GM19372 (cell line): ENCODE measurements at regions not wholly inside any gene's neighbourhood (a gene's known extent, or its start where the extent isn't known, plus 50 kb on each side); places are given as distances from the start of the nearest gene placed in this dataset.

Source experiments
- ATAC-seq: cut with Tn5 transposase; IDR thresholded peaks from one replicate; pipeline ENCODE4 v1.9.1; 2021; ENCODE audit warnings: mild to moderate bottlenecking, low read depth, moderate library complexity; ENCODE audit not compliant: unreplicated experiment

GRCh38 chr6:145525038-145525437, 210.3 kb downstream of the EPM2A start:
- ATAC-seq = no peak

GRCh38 chr6:145529582-145529981, 205.7 kb downstream of the EPM2A start:
- ATAC-seq = no peak

DNA sequence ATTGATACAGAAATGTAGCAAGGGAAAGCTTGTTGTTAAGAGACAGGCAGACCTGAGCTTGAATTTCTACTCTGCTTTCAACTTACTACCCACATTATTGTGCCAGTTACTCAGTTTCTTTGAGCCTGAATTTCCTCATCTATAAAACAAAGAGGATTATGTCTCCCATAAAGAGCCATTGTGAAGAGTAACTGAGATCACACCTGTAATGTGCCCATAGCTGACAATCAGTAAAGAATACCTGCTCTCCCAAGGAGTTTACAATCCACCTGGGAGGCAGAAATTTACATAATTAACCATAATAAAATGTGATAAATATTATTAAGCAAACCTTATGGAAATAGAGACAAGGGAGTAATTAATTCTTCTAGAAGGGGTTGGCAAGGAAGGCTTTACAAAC, 204.9 kb downstream of the EPM2A start:
- ATAC-seq = no peak

GRCh38 chr6:145531032-145531431, 204.3 kb downstream of the EPM2A start:
- ATAC-seq = no peak

DNA sequence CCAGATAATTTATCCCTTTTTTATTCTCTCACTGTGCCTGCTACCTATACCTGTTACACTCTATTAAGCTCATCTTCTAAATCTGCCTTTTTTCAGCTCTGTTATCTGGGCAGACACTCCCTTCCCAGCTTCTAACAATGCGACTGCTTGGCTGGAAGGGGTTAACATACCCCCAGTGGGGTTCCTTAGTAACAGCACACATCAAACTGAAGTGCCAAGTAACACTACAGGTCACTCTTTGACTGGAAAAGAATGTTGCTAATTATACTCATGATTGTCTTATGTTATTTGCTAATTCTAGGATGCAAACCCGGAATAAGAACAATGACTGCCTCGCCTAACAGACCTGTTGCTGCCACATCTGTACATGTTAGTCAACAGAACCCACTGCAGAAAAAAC, 203.5 kb downstream of the EPM2A start:
- ATAC-seq = no peak

- no peak for ATAC-seq
These were observed 203.0 kb downstream of the EPM2A start for GRCh38 chr6:145532361-145532760.

GRCh38 chr6:145534989-145535388, 200.3 kb downstream of the EPM2A start:
- no peak for ATAC-seq

GRCh38 chr6:145538989-145539388, 196.3 kb downstream of the EPM2A start:
- ATAC-seq = no peak

- ATAC-seq = no peak
These were observed 195.5 kb downstream of the EPM2A start for GRCh38 chr6:145539831-145540230.

GRCh38 chr6:145540741-145541140, 194.6 kb downstream of the EPM2A start:
- no peak for ATAC-seq

DNA sequence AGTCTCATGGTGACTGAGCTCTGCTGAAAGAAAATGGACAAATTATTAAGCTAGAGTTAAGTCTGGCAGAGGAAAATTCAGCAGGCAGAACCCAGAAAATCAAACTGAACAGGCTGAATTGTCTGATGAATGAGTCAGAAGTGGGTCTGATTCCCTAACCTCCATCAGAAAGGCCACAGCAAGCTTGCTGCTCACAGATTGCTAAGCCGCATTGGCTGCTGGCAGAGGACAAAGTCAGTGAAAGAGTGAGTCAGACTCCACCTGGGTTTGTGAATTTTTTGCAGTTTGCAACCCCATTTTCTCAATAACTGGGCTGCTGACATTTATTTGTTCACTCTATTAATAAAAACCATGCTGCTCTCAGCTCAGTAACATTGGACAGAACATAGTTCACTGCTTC, 191.3 kb downstream of the EPM2A start:
- no peak for ATAC-seq

GRCh38 chr6:145544514-145544913, 190.8 kb downstream of the EPM2A start:
- no peak for ATAC-seq

DNA sequence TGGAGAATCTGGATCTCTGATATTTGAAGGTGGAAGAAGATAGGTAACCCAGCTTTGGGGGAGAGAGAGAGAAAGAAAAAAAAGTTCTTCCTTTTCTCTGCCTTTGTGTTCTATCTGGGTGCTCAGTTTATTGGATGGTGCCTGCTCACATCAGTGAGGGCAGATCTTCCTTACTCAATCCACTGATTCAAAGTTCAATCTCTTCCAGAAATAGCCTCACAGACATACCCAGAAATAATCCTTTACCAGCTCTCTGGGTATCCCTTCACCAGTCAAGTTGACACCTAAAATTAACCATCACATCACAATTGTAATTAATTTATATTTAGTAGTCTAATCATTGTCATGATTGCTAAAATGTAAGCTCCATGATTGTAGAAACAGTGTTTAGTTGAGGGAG, 189.1 kb downstream of the EPM2A start:
- ATAC-seq = no peak

DNA sequence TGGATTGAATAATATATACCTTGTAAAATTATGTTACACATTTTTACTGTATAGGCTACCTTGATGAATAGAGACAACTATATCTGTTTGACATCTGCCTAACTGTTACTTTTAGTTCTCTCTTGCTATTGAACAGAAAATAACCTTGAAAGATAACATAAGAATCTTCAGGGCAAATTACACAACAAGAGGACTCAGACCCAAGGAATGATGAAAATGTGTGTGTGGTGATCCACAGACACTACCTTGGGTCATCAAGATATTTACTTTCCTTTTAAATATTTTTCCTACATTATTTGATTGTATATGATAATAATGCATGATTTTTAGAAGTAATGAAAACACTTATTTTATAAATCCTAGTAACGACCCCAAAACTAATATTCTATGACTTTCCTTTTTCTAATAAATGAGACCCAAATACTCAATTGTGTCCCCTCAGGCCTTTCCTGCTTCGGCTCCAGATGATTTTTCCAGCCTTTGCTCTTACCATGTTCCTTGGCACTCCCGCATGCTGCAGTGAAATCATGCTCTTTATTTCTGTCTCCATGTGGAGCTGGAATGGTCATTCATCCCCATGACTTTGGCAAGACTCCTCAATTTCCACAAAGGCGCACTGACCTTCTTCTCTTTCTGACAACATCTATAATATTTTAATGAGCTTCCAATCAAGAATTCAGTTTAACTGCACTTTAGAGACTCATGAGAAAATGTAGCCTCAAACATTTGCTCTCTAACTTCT, 187.6 kb downstream of the EPM2A start:
- no peak for ATAC-seq

- ATAC-seq = no peak
These were observed 186.2 kb downstream of the EPM2A start for GRCh38 chr6:145548933-145549648.

DNA sequence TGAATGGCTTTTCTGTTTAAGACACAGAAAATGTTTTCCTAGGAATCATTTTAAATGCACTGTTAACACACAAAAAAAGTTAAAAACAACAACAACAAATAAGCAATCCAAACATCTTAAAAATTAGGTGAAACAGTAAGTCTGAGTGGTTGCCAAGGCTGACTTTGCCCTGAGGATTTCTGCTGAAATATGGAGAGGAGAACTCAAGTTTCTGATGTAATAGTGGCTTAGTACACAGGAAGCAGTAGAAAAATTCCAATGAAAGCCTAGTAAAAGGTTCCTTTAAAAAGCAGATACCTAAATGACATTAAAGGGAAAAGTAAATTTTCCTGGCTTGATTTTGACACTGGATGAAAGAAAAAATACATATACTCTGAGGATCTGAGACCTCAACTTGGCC, 184.2 kb downstream of the EPM2A start:
- ATAC-seq = no peak

DNA sequence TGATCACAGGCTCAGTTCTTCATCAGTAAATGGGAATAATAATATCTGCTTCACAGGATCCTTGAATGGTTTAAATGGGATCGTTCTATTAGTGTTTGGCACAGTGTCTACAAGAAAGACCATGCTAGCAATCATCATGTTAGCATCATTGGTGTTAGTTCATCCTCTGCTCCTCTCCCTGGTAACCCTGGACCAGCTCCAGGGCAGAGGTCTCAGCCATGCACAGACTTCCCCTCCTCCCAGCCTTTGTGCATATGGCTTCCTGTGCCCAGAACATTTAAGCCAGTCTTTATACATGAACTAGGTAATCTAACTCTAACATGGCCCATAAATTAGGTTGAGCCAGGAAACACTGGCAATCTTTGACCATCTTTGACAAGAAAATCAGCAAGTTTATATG, 180.2 kb downstream of the EPM2A start:
- no peak for ATAC-seq

- no peak for ATAC-seq
These were observed 177.8 kb downstream of the EPM2A start for GRCh38 chr6:145557474-145557873.

DNA sequence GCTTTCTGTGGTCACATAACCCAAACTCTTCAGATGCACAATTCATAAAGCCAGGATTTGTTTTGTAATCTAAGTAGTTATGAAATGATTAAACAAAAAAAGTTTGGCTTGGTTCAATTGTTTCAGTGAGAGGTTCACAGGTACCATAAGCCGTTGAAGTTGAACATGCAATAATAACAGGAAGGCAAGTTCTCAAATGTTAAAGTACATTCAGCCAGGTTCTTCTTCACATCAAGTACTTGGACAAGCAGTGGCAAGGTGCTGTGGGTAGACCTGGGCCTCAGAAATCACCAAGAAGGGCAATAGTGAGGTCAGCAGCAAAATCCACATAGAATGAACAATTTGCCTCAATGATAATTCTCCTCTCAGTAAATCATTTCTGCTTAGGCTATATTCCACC, 175.5 kb downstream of the EPM2A start:
- ATAC-seq = no peak

- ATAC-seq = no peak
These were observed 173.9 kb downstream of the EPM2A start for GRCh38 chr6:145561095-145562072.
